HCT116 (cell line): ENCODE measurements at regions not wholly inside any gene's neighbourhood (a gene's known extent, or its start where the extent isn't known, plus 50 kb on each side); places are given as distances from the start of the nearest gene placed in this dataset.
"Not testable (repeated sequence)": the region's sequence is repeated elsewhere in the genome, so short reads cannot be mapped to it uniquely, and the experiment has no call there.

Experiments
- ATAC-seq: fragments of 200-7000 bp; cut with Tn5 transposase; 2 replicates; pipeline ENCODE4 v1.9.1; 2020; ENCODE audit warnings: mild to moderate bottlenecking, moderate library complexity
- BruUV-seq: library from RNA; stranded (reverse); fragments of 400-500 nt; replicated peaks from 2 replicates; lab custom pipeline; 2021; lab: Mats Ljungman, UMichigan
- CTCF ChIA-PET: fragments of 300-600 bp; sonication (Branson Sonifier 250); formaldehyde crosslinking; loops from one replicate; lab custom pipeline; 2021; ENCODE audit warnings: antibody characterized with exemption; lab: Charles Lee
- POLR2A ChIA-PET: fragments of 300-600, 350-600 bp; sonication (Branson Sonifier 250); formaldehyde crosslinking; loops from one replicate; lab custom pipeline; 2021; ENCODE audit warnings: antibody characterized with exemption; lab: Charles Lee
- RAD21 ChIA-PET, 2 experiments: fragments of 300-600 bp; sonication (Branson Sonifier 250); formaldehyde crosslinking; loops; one replicate each; lab custom pipeline; 2023; ENCODE audit warnings: low total read pairs in 2 of 2; ENCODE audit not compliant: uncharacterized antibody in 2 of 2, unreplicated experiment in 2 of 2, low non-redundant PET in 1 of 2; lab: Charles Lee
- DNase-seq: peaks from one replicate; pipeline ENCODE4 v3.0.0-alpha.2; 2010; ENCODE audit warnings: low read depth, low spot score
- H2AFZ ChIP-seq: fragments of 200-600 bp; shearing (Covaris generic), sonication (generic); 2 replicates; pipeline ENCODE4 v1.6.1; 2017; ENCODE audit warnings: low read depth, mixed run types, mixed read lengths, antibody characterized with exemption, low read length; ENCODE audit not compliant: poor library complexity, severe bottlenecking
- H3K27ac ChIP-seq: 2 replicates; pipeline ENCODE4 v1.5.1; 2012; ENCODE audit warnings: low read depth, low read length
- H3K27me3 ChIP-seq: fragments of 200-600 bp; sonication (generic); 2 replicates; pipeline ENCODE4 v1.6.1; 2016; ENCODE audit warnings: mixed run types, low read length, mixed read lengths; ENCODE audit not compliant: insufficient read depth
- H3K36me3 ChIP-seq, 2 experiments: fragments of 200-500 bp in 1 of 2; fragments of 200-600 bp in 1 of 2; sonication (Bioruptor generic) in 1 of 2; sonication (generic) in 1 of 2; 2 replicates each; pipeline versions ENCODE4 v1.5.1 to v1.6.1; 2014 to 2016; ENCODE audit warnings: low read length in 2 of 2, inconsistent platforms in 1 of 2, mixed read lengths in 1 of 2, mixed run types in 1 of 2; ENCODE audit not compliant: insufficient read depth in 2 of 2, control insufficient read depth in 1 of 2
- H3K4me1 ChIP-seq, 2 experiments: fragments of 200-600 bp in 1 of 2; sonication (generic) in 1 of 2; 2 replicates each; pipeline versions ENCODE4 v1.5.1 to v1.6.1; 2012 to 2017; ENCODE audit warnings: low read length in 2 of 2, inconsistent platforms in 1 of 2, mild to moderate bottlenecking in 1 of 2, mixed read lengths in 1 of 2, mixed run types in 1 of 2, moderate library complexity in 1 of 2; ENCODE audit not compliant: insufficient read depth in 2 of 2, control insufficient read depth in 1 of 2
- H3K4me2 ChIP-seq: fragments of 200-600 bp; sonication (generic); 2 replicates; pipeline ENCODE4 v1.6.1; 2017; ENCODE audit warnings: mixed run types, low read length, mixed read lengths
- H3K4me3 ChIP-seq, 2 experiments: fragments of 200-600 bp in 1 of 2; sonication (generic) in 1 of 2; replicated peaks in 1 of 2; 2 replicates each; pipeline ENCODE4 v1.5.1; 2011 to 2016; ENCODE audit warnings: low read length in 2 of 2, control low read depth in 1 of 2, low read depth in 1 of 2, mild to moderate bottlenecking in 1 of 2, mixed read lengths in 1 of 2, mixed run types in 1 of 2
- H3K79me2 ChIP-seq: fragments of 200-600 bp; sonication (generic); 2 replicates; pipeline ENCODE4 v1.6.1; 2017; ENCODE audit warnings: mild to moderate bottlenecking, mixed run types, low read length, moderate library complexity, mixed read lengths; ENCODE audit not compliant: insufficient read depth
- H3K9ac ChIP-seq: fragments of 200-600 bp; sonication (generic); 2 replicates; pipeline ENCODE4 v1.6.1; 2016; ENCODE audit warnings: low read length, mixed read lengths
- H3K9me2 ChIP-seq: fragments of 200-600 bp; sonication (generic), shearing (Covaris generic); 2 replicates; pipeline ENCODE4 v1.6.1; 2017; ENCODE audit warnings: mixed run types, mild to moderate bottlenecking, moderate library complexity; ENCODE audit not compliant: insufficient read depth
- H3K9me3 ChIP-seq, 2 experiments: fragments of 200-500 bp in 1 of 2; fragments of 200-600 bp in 1 of 2; sonication (Bioruptor generic) in 1 of 2; sonication (generic) in 1 of 2; 2 replicates each; pipeline ENCODE4 v1.6.1; 2014 to 2017; ENCODE audit warnings: low read length in 2 of 2, mixed read lengths in 2 of 2, inconsistent platforms in 1 of 2, low read depth in 1 of 2, mild to moderate bottlenecking in 1 of 2, mixed run types in 1 of 2, moderate library complexity in 1 of 2; ENCODE audit not compliant: control insufficient read depth in 1 of 2, insufficient read depth in 1 of 2
- H4K20me1 ChIP-seq: fragments of 200-600 bp; sonication (generic), shearing (Covaris generic); 2 replicates; pipeline ENCODE4 v1.6.1; 2017; ENCODE audit warnings: mixed run types, mild to moderate bottlenecking, moderate library complexity; ENCODE audit not compliant: insufficient read depth
- CBX3 ChIP-seq: IDR thresholded peaks from 2 replicates; pipeline ENCODE4 v1.6.1; 2012; ENCODE audit warnings: low read depth
- CEBPB ChIP-seq: IDR thresholded peaks from 2 replicates; pipeline ENCODE4 v1.6.1; 2012; ENCODE audit warnings: low read depth
- EGR1 ChIP-seq: IDR thresholded peaks from 2 replicates; pipeline ENCODE4 v1.6.1; 2012; ENCODE audit warnings: low read depth
- ELF1 ChIP-seq: IDR thresholded peaks from 2 replicates; pipeline ENCODE4 v1.6.1; 2012; ENCODE audit warnings: low read depth, borderline replicate concordance
- EZH2phosphoT487 ChIP-seq: fragments of 200-600 bp; IDR thresholded peaks from 2 replicates; pipeline ENCODE4 v1.6.1; 2018; ENCODE audit warnings: antibody characterized with exemption, borderline replicate concordance
- FOSL1 ChIP-seq: IDR thresholded peaks from 2 replicates; pipeline ENCODE4 v1.6.1; 2012; ENCODE audit warnings: low read depth
- JUND ChIP-seq: IDR thresholded peaks from 2 replicates; pipeline ENCODE4 v1.6.1; 2012
- POLR2A ChIP-seq: IDR thresholded peaks from 2 replicates; pipeline ENCODE4 v1.7.0; 2011; ENCODE audit warnings: borderline replicate concordance; ENCODE audit not compliant: insufficient read depth, insufficient read length; ENCODE audit errors: extremely low read depth
- POLR2AphosphoS5 ChIP-seq: IDR thresholded peaks from 2 replicates; pipeline ENCODE4 v1.6.1; 2011; ENCODE audit warnings: mild to moderate bottlenecking, low read depth, low read length, moderate library complexity
- REST ChIP-seq: IDR thresholded peaks from 2 replicates; pipeline ENCODE4 v1.6.1; 2012; ENCODE audit warnings: low read depth
- SIN3A ChIP-seq: IDR thresholded peaks from 2 replicates; pipeline ENCODE4 v1.6.1; 2012; ENCODE audit warnings: low read depth
- SP1 ChIP-seq: IDR thresholded peaks from 2 replicates; pipeline ENCODE4 v1.6.1; 2012; ENCODE audit warnings: low read depth
- SRF ChIP-seq: IDR thresholded peaks from 2 replicates; pipeline ENCODE4 v1.6.1; 2012; ENCODE audit warnings: low read depth
- TCF7L2 ChIP-seq: IDR thresholded peaks from 2 replicates; pipeline ENCODE4 v1.7.0; 2011; ENCODE audit warnings: borderline replicate concordance, inconsistent platforms; ENCODE audit not compliant: insufficient read depth, insufficient read length; ENCODE audit errors: extremely low read depth
- YY1 ChIP-seq: IDR thresholded peaks from 2 replicates; pipeline ENCODE4 v1.6.1; 2011; ENCODE audit warnings: low read length, low read depth, moderate library complexity, mild to moderate bottlenecking; ENCODE audit not compliant: insufficient replicate concordance; ENCODE audit errors: extremely low read depth
- ZBTB33 ChIP-seq: IDR thresholded peaks from 2 replicates; pipeline ENCODE4 v1.6.1; 2011; ENCODE audit warnings: mild to moderate bottlenecking, low read length, moderate library complexity; ENCODE audit not compliant: insufficient replicate concordance; ENCODE audit errors: extremely low read depth
- ZFX ChIP-seq: fragments of 450-650 bp; IDR thresholded peaks from 2 replicates; pipeline ENCODE4 v1.6.1; 2017
- ZNF274 ChIP-seq: fragments of 200-500 bp; sonication (Bioruptor generic); IDR thresholded peaks from 2 replicates; pipeline ENCODE4 v1.6.1; 2014; ENCODE audit warnings: mild to moderate bottlenecking, low read depth, low read length, inconsistent platforms
- intact Hi-C: fragments of 100-400 bp; cut with micrococcal nuclease; formaldehyde crosslinking; loops from 2 replicates; pipeline ENCODE4 v1.10.0; 2022

- TF ChIP-seq FOSL1 (no peak), ELF1 (no peak), CBX3 (no peak)
These were observed 63.2 kb downstream of the SPIN3 start (continued) for GRCh38 chrX:56932106-56932505.

- no peak for TF ChIP-seq JUND
- TF ChIP-seq ZBTB33, result no peak
- TF ChIP-seq CBX3, result no peak
- no peak for TF ChIP-seq FOSL1
- TF ChIP-seq SIN3A, result no peak
- TF ChIP-seq REST, result no peak
- no peak for TF ChIP-seq EGR1
- no peak for TF ChIP-seq YY1
- no peak for TF ChIP-seq ZNF274
- TF ChIP-seq SRF, result no peak
- no peak for TF ChIP-seq SP1
- no peak for TF ChIP-seq POLR2AphosphoS5
- no peak for TF ChIP-seq ZFX
- TF ChIP-seq EZH2phosphoT487, result no peak
- no peak for TF ChIP-seq CEBPB
- TF ChIP-seq POLR2A, result no peak
- no peak for TF ChIP-seq TCF7L2
- TF ChIP-seq ELF1, result no peak
- H2AFZ ChIP-seq, result no peak overlapping the region
- intact Hi-C loops, result loop anchor here (10.0 kb wide), 1 partner anchor 64 kb away; no protein-coding TSS in a partner anchor
- POLR2A ChIA-PET, result no interaction called here
- no peaks in the 10 kb centered on the region for H3K9me2 ChIP-seq
- RAD21 ChIA-PET, result no interaction called here
- ATAC-seq, result no peak
- H3K4me1 ChIP-seq, result no peaks in the 10 kb centered on the region
- H3K79me2 ChIP-seq, result no peaks in the 10 kb centered on the region
- no peaks in the 10 kb centered on the region for H4K20me1 ChIP-seq
- H3K4me3 ChIP-seq, result no peak overlapping the region
- H3K9ac ChIP-seq, result no peak overlapping the region
- DNase-seq, result no peak
- no peak overlapping the region for H3K4me2 ChIP-seq
- CTCF ChIA-PET, result no interaction called here
- H3K36me3 ChIP-seq, result no peaks in the 10 kb centered on the region
- no peaks in the 10 kb centered on the region for H3K27me3 ChIP-seq
- no peaks in the 10 kb centered on the region for H3K9me3 ChIP-seq
- BruUV-seq, result no TSS peak
- H3K27ac ChIP-seq, result no peak overlapping the region
These were observed 66.8 kb downstream of the SPIN3 start for GRCh38 chrX:56928546-56928945.

- RAD21 ChIA-PET, H3K4me1 ChIP-seq, BruUV-seq, H3K4me3 ChIP-seq, H3K9ac ChIP-seq, H4K20me1 ChIP-seq, H3K36me3 ChIP-seq, H2AFZ ChIP-seq, H3K27ac ChIP-seq, H3K79me2 ChIP-seq, H3K9me3 ChIP-seq, H3K9me2 ChIP-seq, DNase-seq, H3K4me2 ChIP-seq, H3K27me3 ChIP-seq, ATAC-seq, POLR2A ChIA-PET, CTCF ChIA-PET: not testable (repeated sequence)
- intact Hi-C loops, result loop anchor here (10.0 kb wide), 1 partner anchor 56 kb away; no protein-coding TSS in a partner anchor
These were observed 74.4 kb downstream of the SPIN3 start for GRCh38 chrX:56920998-56921348.
